ENCODE measurements at regions not wholly inside any gene's neighbourhood (a gene's known extent, or its start where the extent isn't known, plus 50 kb on each side); places are given as distances from the start of the nearest gene placed in this dataset.

GRCh38 chr5:52374286-52374685 lies 413.4 kb upstream of the ITGA1 start:
- TF ChIP-seq CTCF (IDR thresholded peaks at IDR 0.05; ENCODE audit: insufficient read depth, low read depth, low read length), result no peak
- no peak for TF ChIP-seq EZH2 (IDR thresholded peaks at IDR 0.05; ENCODE audit: insufficient read depth, low read length)
